HepG2 (cell line): ENCODE measurements at regions not wholly inside any gene's neighbourhood (a gene's known extent, or its start where the extent isn't known, plus 50 kb on each side); places are given as distances from the start of the nearest gene placed in this dataset.

Experiments
- ATAC-seq: fragments of 200-7000 bp; cut with Tn5 transposase; 3 replicates; pipeline ENCODE4 v1.9.1; 2020; ENCODE audit warnings: mild to moderate bottlenecking, moderate library complexity
- BruUV-seq: library from RNA; stranded (reverse); fragments of 400-500 nt; replicated peaks from 2 replicates; lab custom pipeline; 2021; lab: Mats Ljungman, UMichigan
- CTCF ChIA-PET: fragments of 300-600 bp; formaldehyde crosslinking; extraction: SDS; loops from one replicate; lab custom pipeline; 2021; ENCODE audit warnings: low total read pairs, inconsistent platforms, low intra/inter-chr PET ratio; lab: Yijun Ruan, JAX
- POLR2A ChIA-PET: fragments of 350-600 bp; sonication (Branson Sonifier 250); formaldehyde crosslinking; loops from one replicate; lab custom pipeline; 2020; ENCODE audit warnings: antibody characterized with exemption, inconsistent platforms; lab: Yijun Ruan, JAX
- DNase-seq: peaks from one replicate; pipeline ENCODE4 v3.0.0-alpha.2; 2015; ENCODE audit warnings: low spot score
- FAIRE-seq: peaks from 3 replicates; lab custom pipeline; 2011; peaks lifted over from hg19 to GRCh38; lab: Jason Lieb, UNC
- H2AFZ ChIP-seq: one replicate; pipeline ENCODE4 v1.6.1; 2011; ENCODE audit warnings: low read length, inconsistent platforms
- H3K27ac ChIP-seq: fragments of 300-600 bp; 3 replicates; pipeline ENCODE4 v1.8.0; 2011; ENCODE audit warnings: mixed run types, mild to moderate bottlenecking, mixed read lengths, low read length, inconsistent platforms; ENCODE audit not compliant: insufficient read depth; ENCODE audit errors: extremely low read length
- H3K27me3 ChIP-seq, 2 experiments: fragments of 200-600 bp in 1 of 2; 2 replicates in 1 of 2; 3 replicates in 1 of 2; pipeline versions ENCODE4 v1.6.0 to v1.8.0; 2011; ENCODE audit warnings: low read length in 2 of 2, mild to moderate bottlenecking in 2 of 2, moderate library complexity in 2 of 2, inconsistent platforms in 1 of 2; ENCODE audit not compliant: insufficient read depth in 2 of 2, control insufficient read depth in 1 of 2
- H3K36me3 ChIP-seq, 2 experiments: fragments of 200-600 bp in 1 of 2; replicated peaks in 1 of 2; 2 replicates in 1 of 2; 3 replicates in 1 of 2; pipeline versions ENCODE4 v1.5.1 to v1.8.0; 2011; ENCODE audit warnings: low read length in 2 of 2, inconsistent platforms in 1 of 2; ENCODE audit not compliant: insufficient read depth in 2 of 2, control insufficient read depth in 1 of 2
- H3K4me1 ChIP-seq: 2 replicates; pipeline ENCODE4 v1.5.1; 2012; ENCODE audit warnings: low read length, inconsistent platforms; ENCODE audit not compliant: insufficient read depth
- H3K4me2 ChIP-seq: 2 replicates; pipeline ENCODE4 v1.6.0; 2011; ENCODE audit warnings: low read depth, low read length, inconsistent platforms
- H3K4me3 ChIP-seq, 3 experiments: fragments of 200-600 bp in 1 of 3; sonication (generic), shearing (Covaris generic) in 1 of 3; replicated peaks in 1 of 3; 2 replicates each; pipeline ENCODE4 v1.5.1; 2011 to 2016; ENCODE audit warnings: low read length in 3 of 3, inconsistent platforms in 2 of 3, low read depth in 2 of 3, mild to moderate bottlenecking in 2 of 3, control low read depth in 1 of 3, mixed read lengths in 1 of 3; ENCODE audit not compliant: insufficient read depth in 1 of 3
- H3K79me2 ChIP-seq: one replicate; pipeline ENCODE4 v1.6.1; 2011; ENCODE audit warnings: low read length, inconsistent platforms; ENCODE audit not compliant: insufficient read depth
- H3K9ac ChIP-seq: 2 replicates; pipeline ENCODE4 v1.6.0; 2011; ENCODE audit warnings: mild to moderate bottlenecking, low read depth, low read length, inconsistent platforms; ENCODE audit not compliant: insufficient read depth
- H3K9me3 ChIP-seq: 2 replicates; pipeline ENCODE4 v1.5.1; 2012; ENCODE audit warnings: mild to moderate bottlenecking, low read length
- H4K20me1 ChIP-seq: 2 replicates; pipeline ENCODE4 v1.6.0; 2011; ENCODE audit warnings: inconsistent platforms, mild to moderate bottlenecking, low read length, moderate library complexity; ENCODE audit not compliant: insufficient read depth
- DMAP1 ChIP-seq: IDR thresholded peaks from 2 replicates; pipeline ENCODE4 v1.6.1; 2016
- FOSL2 ChIP-seq: sonication (generic); formaldehyde crosslinking; IDR thresholded peaks from 2 replicates; pipeline ENCODE4 v1.4.0; 2020; ENCODE audit warnings: missing genetic modification reagents
- FOXA1 ChIP-seq, 2 experiments: fragments of 450-650 bp in 1 of 2; sonication (generic) in 1 of 2; formaldehyde crosslinking in 1 of 2; IDR thresholded peaks; 2 replicates each; pipeline versions ENCODE4 v1.4.0 to v1.6.1; 2016 to 2020; ENCODE audit warnings: missing genetic modification reagents in 1 of 2
- RBAK ChIP-seq: sonication (generic); formaldehyde crosslinking; IDR thresholded peaks from 2 replicates; pipeline ENCODE4 v1.5.1; 2020; ENCODE audit warnings: mild to moderate bottlenecking, missing genetic modification reagents
- SETDB1 ChIP-seq: sonication (generic); formaldehyde crosslinking; IDR thresholded peaks from 2 replicates; pipeline ENCODE4 v1.5.1; 2020; ENCODE audit warnings: missing genetic modification reagents, mild to moderate bottlenecking, borderline replicate concordance
- ZBTB4 ChIP-seq: sonication (generic); formaldehyde crosslinking; IDR thresholded peaks from 2 replicates; pipeline ENCODE4 v1.4.0; 2020; ENCODE audit warnings: missing genetic modification reagents, mild to moderate bottlenecking, borderline replicate concordance
- ZIK1 ChIP-seq: sonication (generic); formaldehyde crosslinking; IDR thresholded peaks from 2 replicates; pipeline ENCODE4 v1.5.0; 2020; ENCODE audit warnings: mild to moderate bottlenecking, low read depth, missing genetic modification reagents, borderline replicate concordance
- ZNF44 ChIP-seq: sonication (generic); formaldehyde crosslinking; IDR thresholded peaks from 2 replicates; pipeline ENCODE4 v1.5.1; 2020; ENCODE audit warnings: mild to moderate bottlenecking, missing genetic modification reagents
- ZNF597 ChIP-seq: sonication (generic); formaldehyde crosslinking; IDR thresholded peaks from 2 replicates; pipeline ENCODE4 v1.5.0; 2020; ENCODE audit warnings: missing genetic modification reagents
- ZZZ3 ChIP-seq: sonication (generic); formaldehyde crosslinking; IDR thresholded peaks from 2 replicates; pipeline ENCODE4 v1.4.0; 2020; ENCODE audit warnings: missing genetic modification reagents, mild to moderate bottlenecking, borderline replicate concordance
- WGBS: methylation state at CpG from one replicate; pipeline ENCODE4 v1.1.6; 2017; ENCODE audit warnings: low lambda C conversion rate; 5-methylcytosine and 5-hydroxymethylcytosine counted together
- in situ Hi-C: cut with HindIII; loops from 2 replicates; pipeline ENCODE4 v1.10.0; 2017; ENCODE audit warnings: low pct_unique_long_range_greater_than_20kb; ENCODE audit not compliant: extremely low pct_ligation_motif_present
- intact Hi-C: fragments of 100-400 bp; cut with micrococcal nuclease; formaldehyde crosslinking; loops from one replicate; pipeline ENCODE4 v1.10.0; 2022; ENCODE audit not compliant: unreplicated experiment

GRCh38 chr2:145386973-145387372 is 867.1 kb upstream of the ZEB2 start (continued):
- no peak for TF ChIP-seq ZBTB4 (CRISPR knock-in tag)
- TF ChIP-seq ZIK1 (CRISPR knock-in tag), result no peak
- no peak for TF ChIP-seq RBAK (CRISPR knock-in tag)
- no peak for TF ChIP-seq FOXA1 (IDR thresholded peaks at IDR 0.05)
- TF ChIP-seq FOXA1 (CRISPR knock-in tag; IDR thresholded peaks at IDR 0.05), result no peak
- TF ChIP-seq ZNF44 (CRISPR knock-in tag), result no peak
- TF ChIP-seq SETDB1 (CRISPR knock-in tag), result no peak
- TF ChIP-seq ZNF597 (CRISPR knock-in tag), result no peak
- no peak for TF ChIP-seq FOSL2 (CRISPR knock-in tag)
- no peak for TF ChIP-seq ZZZ3 (CRISPR knock-in tag)

GRCh38 chr2:145383961-145384360 is 864.0 kb upstream of the ZEB2 start:
- Histone ChIP-seq H3K9ac (no peak overlapping the region), H3K79me2 (no peaks in the 10 kb centered on the region), H3K4me2 (no peak overlapping the region)
- BruUV-seq, result no TSS peak
- FAIRE-seq (no peak), ATAC-seq (no peak)
- intact Hi-C loops, result no loop called here
- TF ChIP-seq DMAP1 (CRISPR knock-in tag), result no peak
- TF ChIP-seq, all 625 proteins: peak for 0
- no peaks in the 10 kb centered on the region for H4K20me1 ChIP-seq
- no peaks in the 10 kb centered on the region for H3K27me3 ChIP-seq
- WGBS, result 95% methylated on average over 1 of the region's 1 CpG
- POLR2A ChIA-PET, result no interaction called here
- H3K27ac ChIP-seq, result no peak overlapping the region
- H3K36me3 ChIP-seq, result no peaks in the 10 kb centered on the region
- no peak for DNase-seq
- no peak overlapping the region for H3K4me3 ChIP-seq
- H2AFZ ChIP-seq, result no peak overlapping the region
- H3K9me3 ChIP-seq, result no peaks in the 10 kb centered on the region
- CTCF ChIA-PET, result no interaction called here
- in situ Hi-C loops, result no loop called here
- no peaks in the 10 kb centered on the region for H3K4me1 ChIP-seq
